WI38 (cell line): ENCODE measurements at regions not wholly inside any gene's neighbourhood (a gene's known extent, or its start where the extent isn't known, plus 50 kb on each side); places are given as distances from the start of the nearest gene placed in this dataset.

Experiments used
- H3K4me3 ChIP-seq: 2 replicates; pipeline ENCODE4 v1.5.1; 2011; ENCODE audit warnings: low read depth, mild to moderate bottlenecking, control low read depth, low read length
- TF ChIP-seq, protein P1 (sequence below): IDR thresholded peaks from 2 replicates; pipeline ENCODE4 v1.5.1; 2012; ENCODE audit warnings: low read depth, mild to moderate bottlenecking, control low read depth, low read length

DNA sequence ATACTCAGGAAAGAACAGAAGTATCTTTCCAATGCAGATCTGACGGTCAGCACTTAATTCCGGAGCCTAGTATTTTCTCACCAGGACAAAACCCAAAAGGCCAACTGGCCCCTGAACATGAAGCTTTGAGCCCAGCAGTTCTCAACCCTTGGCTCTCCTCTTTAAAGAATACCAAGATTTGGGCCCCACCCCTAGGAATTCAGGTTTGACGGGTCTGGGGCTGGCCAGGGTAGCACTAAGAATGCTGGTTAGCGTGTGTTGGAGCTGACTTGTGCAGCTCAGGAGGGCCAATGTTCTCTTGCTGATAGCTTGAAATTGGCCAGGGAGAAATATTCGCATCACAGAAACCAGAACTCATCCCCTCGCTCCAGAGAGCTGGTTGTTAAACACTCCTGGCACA lies 88.3 kb upstream of the PTCH1 start:
- TF ChIP-seq, protein P1, sequence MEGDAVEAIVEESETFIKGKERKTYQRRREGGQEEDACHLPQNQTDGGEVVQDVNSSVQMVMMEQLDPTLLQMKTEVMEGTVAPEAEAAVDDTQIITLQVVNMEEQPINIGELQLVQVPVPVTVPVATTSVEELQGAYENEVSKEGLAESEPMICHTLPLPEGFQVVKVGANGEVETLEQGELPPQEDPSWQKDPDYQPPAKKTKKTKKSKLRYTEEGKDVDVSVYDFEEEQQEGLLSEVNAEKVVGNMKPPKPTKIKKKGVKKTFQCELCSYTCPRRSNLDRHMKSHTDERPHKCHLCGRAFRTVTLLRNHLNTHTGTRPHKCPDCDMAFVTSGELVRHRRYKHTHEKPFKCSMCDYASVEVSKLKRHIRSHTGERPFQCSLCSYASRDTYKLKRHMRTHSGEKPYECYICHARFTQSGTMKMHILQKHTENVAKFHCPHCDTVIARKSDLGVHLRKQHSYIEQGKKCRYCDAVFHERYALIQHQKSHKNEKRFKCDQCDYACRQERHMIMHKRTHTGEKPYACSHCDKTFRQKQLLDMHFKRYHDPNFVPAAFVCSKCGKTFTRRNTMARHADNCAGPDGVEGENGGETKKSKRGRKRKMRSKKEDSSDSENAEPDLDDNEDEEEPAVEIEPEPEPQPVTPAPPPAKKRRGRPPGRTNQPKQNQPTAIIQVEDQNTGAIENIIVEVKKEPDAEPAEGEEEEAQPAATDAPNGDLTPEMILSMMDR = no peak

DNA sequence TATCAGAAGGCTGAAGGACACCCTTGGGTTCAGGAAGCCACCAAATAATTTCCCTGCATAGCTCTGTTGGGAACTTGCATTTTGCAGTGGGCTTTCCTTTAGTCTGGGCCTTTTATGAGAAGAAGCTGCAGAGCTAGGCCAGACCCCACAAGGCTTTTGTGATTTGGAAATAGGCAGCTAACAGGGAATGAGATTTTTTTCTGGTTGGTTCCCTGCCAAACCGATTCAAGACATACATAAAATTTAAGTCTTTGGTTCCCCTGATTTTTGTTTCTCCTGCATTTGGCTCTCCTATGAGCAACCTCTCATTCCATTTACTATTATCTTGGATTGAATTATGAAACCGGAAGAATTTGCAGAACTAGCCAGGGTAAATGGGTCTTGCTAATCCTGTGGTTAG lies 81.5 kb upstream of the PTCH1 start:
- TF ChIP-seq, protein P1 = no peak
- no peak overlapping the region for H3K4me3 ChIP-seq

More for the DNA sequence above, 88.3 kb upstream of the PTCH1 start:
- no peak overlapping the region for H3K4me3 ChIP-seq

DNA sequence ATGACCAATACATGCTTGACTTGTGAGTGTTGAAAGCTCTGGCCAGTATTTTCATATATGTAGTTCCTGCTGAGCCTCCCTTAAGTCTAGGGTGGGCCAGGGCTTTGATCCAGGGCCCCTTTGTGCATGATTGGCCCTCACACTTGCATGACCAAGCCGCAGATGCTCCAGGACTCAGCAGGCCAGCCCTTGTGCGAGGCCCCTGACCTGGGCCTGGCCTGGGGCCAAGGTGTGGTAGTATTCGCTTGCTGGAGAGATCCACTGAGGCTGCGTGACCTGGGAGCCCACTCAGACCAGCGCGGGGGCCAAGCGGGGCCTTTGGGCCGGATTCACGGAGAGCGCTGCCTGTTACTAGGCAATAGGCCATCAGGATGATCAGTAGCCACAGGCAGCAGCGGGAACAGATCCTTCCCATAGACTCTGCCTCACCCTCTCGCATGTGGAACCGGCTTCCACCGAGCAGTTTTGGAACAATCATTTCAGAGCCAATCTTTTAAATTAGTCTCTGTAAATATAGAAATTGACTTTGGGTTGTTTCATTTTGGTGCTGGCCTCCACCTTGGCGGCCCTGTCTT lies 79.0 kb upstream of the PTCH1 start:
- H3K4me3 ChIP-seq = no peak overlapping the region
- TF ChIP-seq, protein P1 = no peak

DNA sequence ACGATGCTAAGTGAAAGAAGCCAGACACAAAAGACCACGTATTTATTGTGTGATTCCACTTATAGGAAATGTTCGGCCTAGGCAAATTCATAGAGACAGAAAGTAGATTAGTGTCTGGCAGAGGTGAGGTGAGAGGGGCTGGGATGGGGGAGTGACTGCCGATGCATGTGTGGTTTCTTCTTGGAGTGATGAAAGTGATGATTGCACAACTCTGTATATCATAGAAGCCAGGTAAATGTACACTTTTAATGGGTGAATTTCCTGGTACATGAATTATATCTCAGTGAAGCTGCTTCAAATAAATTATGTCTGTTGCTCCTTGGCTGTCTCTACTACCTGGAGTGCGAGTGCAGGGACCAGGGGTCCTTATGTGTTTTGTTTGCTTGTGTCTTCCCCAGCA lies 76.2 kb upstream of the PTCH1 start:
- no peak overlapping the region for H3K4me3 ChIP-seq
- TF ChIP-seq, protein P1 = no peak

DNA sequence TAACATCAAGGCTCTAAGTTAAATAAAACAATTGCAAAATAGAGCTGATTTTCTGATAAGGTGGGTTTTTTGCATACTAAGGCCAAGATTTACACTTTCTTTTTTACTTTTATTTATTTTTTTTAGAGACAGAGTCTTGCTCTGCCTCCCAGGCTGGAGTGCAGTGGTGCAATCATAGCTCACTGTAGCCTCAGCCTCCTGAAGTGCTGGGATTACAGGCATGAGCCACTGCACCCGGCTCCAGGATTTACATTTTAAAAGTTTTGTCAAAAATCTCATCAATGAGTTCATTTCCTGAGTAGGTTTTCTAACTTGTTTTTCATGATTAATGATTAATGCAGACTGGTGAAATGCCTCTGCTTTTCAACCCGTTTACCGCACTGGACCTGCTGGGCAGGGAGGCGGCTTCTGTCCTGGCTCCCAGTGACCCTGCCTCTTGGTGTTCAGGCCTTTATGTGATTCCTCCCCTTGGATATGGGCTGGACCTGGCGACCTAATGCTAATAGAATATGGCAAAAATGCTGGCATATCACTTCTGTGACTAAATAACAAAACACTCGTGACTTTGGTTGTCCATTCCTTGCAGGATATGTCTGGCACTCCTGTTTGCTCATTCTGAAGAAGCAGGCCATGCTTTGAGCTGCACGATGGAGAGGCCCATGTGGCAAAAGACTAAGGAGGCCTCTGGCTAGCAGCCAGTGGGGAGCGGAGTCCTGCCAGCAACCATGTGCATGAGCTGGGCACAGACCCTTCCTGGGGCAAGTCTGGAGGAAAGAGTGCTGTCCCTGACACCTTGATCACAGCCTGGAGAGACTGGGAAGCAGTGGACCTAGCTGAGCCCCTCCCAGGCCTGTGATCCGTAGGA lies 72.2 kb upstream of the PTCH1 start:
- TF ChIP-seq, protein P1 = no peak
- no peak overlapping the region for H3K4me3 ChIP-seq

DNA sequence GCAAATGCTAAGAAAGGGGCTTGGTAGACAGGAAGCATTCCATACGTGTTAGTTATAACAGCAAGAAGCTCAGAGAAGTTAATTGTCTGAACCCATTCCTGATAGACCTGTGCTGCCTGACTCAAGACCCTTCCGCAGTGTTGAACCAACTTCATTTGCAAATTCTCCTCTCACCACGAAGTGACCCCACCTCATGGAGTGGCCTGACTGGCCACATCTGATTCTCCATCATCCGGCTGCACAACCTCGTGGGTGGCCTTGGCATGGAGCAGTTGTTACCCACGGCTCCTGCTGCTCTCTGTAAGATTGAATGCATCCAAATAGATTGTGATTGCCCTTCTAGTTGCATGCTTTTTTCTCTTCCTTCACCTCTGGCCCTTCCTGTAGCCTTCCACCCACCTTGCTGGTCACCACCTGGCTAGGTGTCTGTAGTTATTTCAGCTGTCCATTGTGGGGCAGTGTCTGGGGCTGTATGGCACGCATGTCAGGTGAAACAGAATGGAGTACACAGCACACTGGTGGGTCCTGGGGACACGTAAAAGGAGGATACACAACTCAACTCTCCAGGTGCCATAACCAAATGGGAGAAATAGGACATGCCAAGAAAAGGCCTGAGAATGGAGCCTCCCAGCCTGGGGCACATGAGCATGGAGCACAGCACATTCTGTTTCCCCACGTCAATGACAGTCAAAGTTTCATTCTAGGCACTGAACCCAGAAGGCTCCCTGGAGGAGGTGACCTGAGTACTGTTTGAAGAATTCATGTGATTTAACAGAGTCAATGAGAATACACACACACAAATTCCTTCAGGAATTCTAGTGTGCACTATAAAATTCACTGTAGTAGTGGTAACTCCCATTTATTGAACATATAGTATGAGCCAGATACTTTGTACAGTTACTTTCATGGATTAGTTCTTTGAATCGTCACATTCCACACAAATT lies 70.5 kb upstream of the PTCH1 start:
- H3K4me3 ChIP-seq = no peak overlapping the region
- TF ChIP-seq, protein P1 = no peak
